Cardiac fibroblast (primary cell): ENCODE measurements at regions not wholly inside any gene's neighbourhood (a gene's known extent, or its start where the extent isn't known, plus 50 kb on each side); places are given as distances from the start of the nearest gene placed in this dataset.
A peak's percentile ranks its signal among the peaks of the same experiment; 100 is the strongest.

ENCODE experiments used
- DNase-seq, 2 donors: peaks; one replicate each; pipeline versions ENCODE4 v3.0.0 to v3.0.0-alpha.2; 2010; ENCODE audit warnings: low read depth in 2 of 2
- H3K4me3 ChIP-seq, 2 donors: replicated peaks in 1 of 2; 1 replicate in 1 of 2; 2 replicates in 1 of 2; pipeline ENCODE4 v1.5.1; 2011; ENCODE audit warnings: low read depth in 2 of 2, low read length in 2 of 2, mild to moderate bottlenecking in 2 of 2, moderate library complexity in 1 of 2
- CTCF ChIP-seq: IDR thresholded peaks from one replicate; pipeline ENCODE4 v1.5.1; 2011; ENCODE audit warnings: low read depth, mild to moderate bottlenecking, low read length, inconsistent platforms

GRCh38 chr16:27721531-27722181 lies 171.7 kb downstream of the KATNIP start:
- no peak overlapping the region for H3K4me3 ChIP-seq

GRCh38 chr16:27722207-27722606 lies 172.3 kb downstream of the KATNIP start:
- no peak for DNase-seq
- TF ChIP-seq CTCF: no peak
- H3K4me3 ChIP-seq: no peak overlapping the region

More at GRCh38 chr16:27721531-27722181, 171.7 kb downstream of the KATNIP start:
- no peak for TF ChIP-seq CTCF
- DNase-seq: peak; percentile 89 to 100

GRCh38 chr16:27722892-27723450 lies 173.0 kb downstream of the KATNIP start:
- no peak for DNase-seq
- TF ChIP-seq CTCF: no peak
- H3K4me3 ChIP-seq: no peak overlapping the region

- H3K4me3 ChIP-seq: no peak overlapping the region
- DNase-seq: no peak
- no peak for TF ChIP-seq CTCF
These were observed 174.0 kb downstream of the KATNIP start for GRCh38 chr16:27723711-27724481.

- H3K4me3 ChIP-seq: no peak overlapping the region
- DNase-seq: peak in 1 of 2 donors; percentile 17
- no peak for TF ChIP-seq CTCF
These were observed 174.7 kb downstream of the KATNIP start for GRCh38 chr16:27724482-27725235.

GRCh38 chr16:27725236-27726000 lies 175.5 kb downstream of the KATNIP start:
- no peak for DNase-seq
- no peak for TF ChIP-seq CTCF
- no peak overlapping the region for H3K4me3 ChIP-seq
